ENCODE measurements at regions not wholly inside any gene's neighbourhood (a gene's known extent, or its start where the extent isn't known, plus 50 kb on each side); places are given as distances from the start of the nearest gene placed in this dataset.

GRCh38 chr14:65344011-65344410 lies 68.5 kb upstream of the FUT8 start:
- peaks cover 0 to 5% (median 0%) of the 10 kb centered on the region in 4 donors for H3K27me3 ChIP-seq (ENCODE audit: control insufficient read depth in 4 of 4, insufficient read depth in 4 of 4, low read length in 3 of 4)
- TF ChIP-seq NR2F2 (IDR thresholded peaks at IDR 0.05) (no peak), RAD21 (IDR thresholded peaks at IDR 0.05) (no peak), SP1 (IDR thresholded peaks at IDR 0.05) (no peak), TAF1 (conservative IDR thresholded peaks at IDR 0.05) (no peak), EGR1 (IDR thresholded peaks at IDR 0.05; ENCODE audit: low read depth in 2 of 2) (no peak)
- H3K27ac ChIP-seq (ENCODE audit: low read depth in 1 of 2, low read length in 2 of 2): no peak overlapping the region
- DNase-seq (ENCODE audit: low spot score): no peak
- 83% methylated on average over 5 of the region's 5 CpGs for WGBS
- no peak overlapping the region for H3K9ac ChIP-seq (ENCODE audit: low read depth in 1 of 2, low read length in 2 of 2)
- H3K4me3 ChIP-seq (ENCODE audit: low read depth in 1 of 3, low read length in 3 of 3): no peak overlapping the region
- no peaks in the 10 kb centered on the region for H3K4me1 ChIP-seq (ENCODE audit: control insufficient read depth in 4 of 4, insufficient read depth in 4 of 4, low read length in 3 of 4)
- no peaks in the 10 kb centered on the region for H3K36me3 ChIP-seq (ENCODE audit: control insufficient read depth in 4 of 4, insufficient read depth in 3 of 4, low read depth in 1 of 4, low read length in 3 of 4)
- no peaks in the 10 kb centered on the region for H3K9me3 ChIP-seq (ENCODE audit: control insufficient read depth in 4 of 4, low read length in 3 of 4)

GRCh38 chr14:65345266-65345665 lies 67.3 kb upstream of the FUT8 start:
- 78% methylated on average over 3 of the region's 3 CpGs for WGBS

More at GRCh38 chr14:65345266-65345665, 67.3 kb upstream of the FUT8 start:
- Histone ChIP-seq H3K4me3 (ENCODE audit: low read depth in 1 of 3, low read length in 3 of 3) (no peak overlapping the region), H3K27me3 (ENCODE audit: control insufficient read depth in 4 of 4, insufficient read depth in 4 of 4, low read length in 3 of 4) (peaks cover 0 to 5% (median 0%) of the 10 kb centered on the region in 4 donors), H3K9me3 (ENCODE audit: control insufficient read depth in 4 of 4, low read length in 3 of 4) (no peaks in the 10 kb centered on the region), H3K9ac (ENCODE audit: low read depth in 1 of 2, low read length in 2 of 2) (no peak overlapping the region), H3K27ac (ENCODE audit: low read depth in 1 of 2, low read length in 2 of 2) (no peak overlapping the region), H3K4me1 (ENCODE audit: control insufficient read depth in 4 of 4, insufficient read depth in 4 of 4, low read length in 3 of 4) (no peaks in the 10 kb centered on the region), H3K36me3 (ENCODE audit: control insufficient read depth in 4 of 4, insufficient read depth in 3 of 4, low read depth in 1 of 4, low read length in 3 of 4) (no peaks in the 10 kb centered on the region)
- TF ChIP-seq ZBTB33 (IDR thresholded peaks at IDR 0.05): no peak
- TF ChIP-seq SP1 (IDR thresholded peaks at IDR 0.05): no peak
- TF ChIP-seq, protein P1, sequence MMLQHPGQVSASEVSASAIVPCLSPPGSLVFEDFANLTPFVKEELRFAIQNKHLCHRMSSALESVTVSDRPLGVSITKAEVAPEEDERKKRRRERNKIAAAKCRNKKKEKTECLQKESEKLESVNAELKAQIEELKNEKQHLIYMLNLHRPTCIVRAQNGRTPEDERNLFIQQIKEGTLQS (IDR thresholded peaks at IDR 0.05): no peak
- TF ChIP-seq HNF4A (conservative IDR thresholded peaks at IDR 0.05): no peak
- TF ChIP-seq REST (IDR thresholded peaks at IDR 0.05): no peak
- TF ChIP-seq JUND (IDR thresholded peaks at IDR 0.05): no peak
- no peak for TF ChIP-seq NR2F2 (IDR thresholded peaks at IDR 0.05)
- TF ChIP-seq FOXA2 (IDR thresholded peaks at IDR 0.05): no peak
- no peak for TF ChIP-seq GABPA (IDR thresholded peaks at IDR 0.05 in 1 of 2, conservative IDR thresholded peaks at IDR 0.05 in 1 of 2)
- TF ChIP-seq MAX (IDR thresholded peaks at IDR 0.05): no peak
- DNase-seq (ENCODE audit: low spot score): no peak
